Activated CD4-positive, alpha-beta memory T cell treated with anti-CD3 and anti-CD28 coated beads for 36 hours (primary cell): ENCODE measurements at regions not wholly inside any gene's neighbourhood (a gene's known extent, or its start where the extent isn't known, plus 50 kb on each side); places are given as distances from the start of the nearest gene placed in this dataset.

Experiments
- CTCF ChIA-PET: fragments of 350-600 bp; sonication (Branson Sonifier 250); formaldehyde crosslinking; loops from one replicate; lab custom pipeline; 2021; ENCODE audit warnings: antibody characterized with exemption, inconsistent platforms; lab: Charles Lee
- POLR2A ChIA-PET: fragments of 350-600 bp; sonication (Branson Sonifier 250); formaldehyde crosslinking; loops from one replicate; lab custom pipeline; 2021; ENCODE audit warnings: antibody characterized with exemption; lab: Charles Lee
- DNase-seq: peaks from one replicate; pipeline ENCODE4 v3.0.0-alpha.2; 2020
- H3K27ac Mint-ChIP-seq: one replicate; pipeline ENCODE4 v1.8.0; 2021; ENCODE audit warnings: mixed read lengths
- H3K27me3 Mint-ChIP-seq: one replicate; pipeline ENCODE4 v1.8.0; 2021; ENCODE audit warnings: mixed read lengths
- H3K36me3 Mint-ChIP-seq: one replicate; pipeline ENCODE4 v1.8.0; 2021; ENCODE audit warnings: mixed read lengths
- H3K4me1 Mint-ChIP-seq: one replicate; pipeline ENCODE4 v1.8.0; 2021; ENCODE audit warnings: low read depth, mixed read lengths
- H3K4me3 Mint-ChIP-seq: one replicate; pipeline ENCODE4 v1.8.0; 2021; ENCODE audit warnings: mild to moderate bottlenecking, mixed read lengths
- H3K9me3 Mint-ChIP-seq: one replicate; pipeline ENCODE4 v1.8.0; 2021; ENCODE audit warnings: mixed read lengths
- intact Hi-C: fragments of 100-400 bp; cut with micrococcal nuclease; formaldehyde crosslinking; loops from one replicate; pipeline ENCODE4 v1.15.1; 2023

- no peaks in the 10 kb centered on the region for H3K9me3 Mint-ChIP-seq
- no peak overlapping the region for H3K27ac Mint-ChIP-seq
- no peak overlapping the region for H3K4me3 Mint-ChIP-seq
- POLR2A ChIA-PET, result no interaction called here
- H3K36me3 Mint-ChIP-seq, result no peaks in the 10 kb centered on the region
- CTCF ChIA-PET, result no interaction called here
- no peaks in the 10 kb centered on the region for H3K4me1 Mint-ChIP-seq
- H3K27me3 Mint-ChIP-seq, result no peaks in the 10 kb centered on the region
- intact Hi-C loops, result no loop called here
- no peak for DNase-seq
Measured at GRCh38 chr1:244989813-244990212, 125.5 kb upstream of the HNRNPU start.

DNA sequence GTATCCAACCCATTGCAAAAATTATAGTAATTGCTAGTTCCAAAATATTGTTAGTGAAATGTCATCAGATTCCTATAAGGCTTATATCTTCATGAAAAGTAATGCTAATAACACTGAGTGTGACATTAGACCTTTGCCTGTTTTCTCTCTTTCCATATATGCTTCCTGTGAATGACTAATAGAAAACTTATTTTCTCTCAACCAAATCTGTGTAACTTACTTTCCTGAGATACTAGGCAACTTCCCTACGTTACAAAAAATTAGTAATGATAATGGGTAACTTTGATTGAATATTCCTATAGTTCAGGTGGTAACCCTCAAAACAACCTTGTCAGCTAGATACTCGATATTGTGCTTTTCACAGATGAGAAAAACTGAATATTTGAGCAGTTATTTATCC, 124.2 kb upstream of the HNRNPU start:
- ChIA-PET POLR2A (no interaction called here), CTCF (no interaction called here)
- Mint-ChIP-seq H3K4me3 (no peak overlapping the region), H3K4me1 (no peaks in the 10 kb centered on the region), H3K27ac (no peak overlapping the region), H3K27me3 (no peaks in the 10 kb centered on the region), H3K36me3 (no peaks in the 10 kb centered on the region), H3K9me3 (no peaks in the 10 kb centered on the region)
- intact Hi-C loops, result no loop called here
- no peak for DNase-seq

DNA sequence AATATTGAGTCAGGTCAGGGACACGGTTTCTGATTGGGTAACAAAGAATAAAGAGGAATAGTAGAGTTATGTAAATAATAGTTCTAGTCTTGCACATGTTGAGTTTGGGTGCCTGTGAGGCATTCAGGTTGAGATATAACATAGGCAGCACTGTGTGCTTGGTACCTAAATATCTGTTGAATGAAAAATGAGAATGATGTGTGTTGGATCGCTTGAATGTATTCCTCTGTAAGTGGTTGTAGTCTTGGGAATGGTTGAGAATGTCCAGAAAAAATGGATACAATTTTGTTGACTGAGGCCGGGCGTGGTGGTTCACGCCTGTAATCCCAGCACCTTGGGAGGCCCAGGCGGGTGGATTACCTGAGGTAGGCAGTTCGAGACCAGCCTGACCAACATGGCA, 116.3 kb upstream of the HNRNPU start:
- ChIA-PET POLR2A (no interaction called here), CTCF (no interaction called here)
- Mint-ChIP-seq H3K4me1 (no peaks in the 10 kb centered on the region), H3K4me3 (no peak overlapping the region), H3K36me3 (no peaks in the 10 kb centered on the region), H3K27me3 (no peaks in the 10 kb centered on the region), H3K9me3 (no peaks in the 10 kb centered on the region), H3K27ac (no peak overlapping the region)
- intact Hi-C loops, result no loop called here
- DNase-seq, result no peak

GRCh38 chr1:244974550-244974949, 110.2 kb upstream of the HNRNPU start:
- intact Hi-C loops, result loop anchor here (5.0 kb wide), 1 partner anchor 1593 kb away; the partner anchor contains the start of genes CNST and TFB2M
- H3K4me3 Mint-ChIP-seq, result no peak overlapping the region
- CTCF ChIA-PET, result interaction anchor here (1.7 to 2.4 kb wide), 2 partner anchors 68 to 179 kb away, joined by 4 to 9 read pairs; no protein-coding TSS in a partner anchor
- H3K4me1 Mint-ChIP-seq, result peaks cover 7% of the 10 kb centered on the region
- H3K36me3 Mint-ChIP-seq, result no peaks in the 10 kb centered on the region
- no peaks in the 10 kb centered on the region for H3K27me3 Mint-ChIP-seq
- POLR2A ChIA-PET, result no interaction called here
- DNase-seq, result no peak
- H3K9me3 Mint-ChIP-seq, result no peaks in the 10 kb centered on the region
- no peak overlapping the region for H3K27ac Mint-ChIP-seq

- CTCF ChIA-PET, result interaction anchor here (0.6 to 2.4 kb wide), 3 partner anchors 68 to 235 kb away, joined by 3 to 9 read pairs (median 4); no protein-coding TSS in a partner anchor
- Mint-ChIP-seq H3K27me3 (no peaks in the 10 kb centered on the region), H3K36me3 (no peaks in the 10 kb centered on the region), H3K9me3 (no peaks in the 10 kb centered on the region), H3K27ac (no peak overlapping the region), H3K4me1 (peaks cover 11% of the 10 kb centered on the region), H3K4me3 (no peak overlapping the region)
- intact Hi-C loops, result loop anchor here (5.0 kb wide), 1 partner anchor 1593 kb away; the partner anchor contains the start of genes CNST and TFB2M
- no peak for DNase-seq
- POLR2A ChIA-PET, result no interaction called here
Measured at GRCh38 chr1:244974106-244974505, 109.8 kb upstream of the HNRNPU start.

- ChIA-PET CTCF (interaction anchor here (0.8 to 1.7 kb wide), 6 partner anchors 71 to 170 kb away, joined by 4 to 9 read pairs (median 6); partner anchors contain the start of gene HNRNPU), POLR2A (interaction anchor here (0.6 to 4.5 kb wide), 6 partner anchors 12 to 1959 kb away, joined by 3 to 47 read pairs (median 4); partner anchors contain the start of genes COX20 and HNRNPU)
- peaks cover 18% of the 10 kb centered on the region for H3K4me1 Mint-ChIP-seq
- H3K27ac Mint-ChIP-seq, result peak overlapping the region; percentile 98
- H3K36me3 Mint-ChIP-seq, result no peaks in the 10 kb centered on the region
- no peaks in the 10 kb centered on the region for H3K9me3 Mint-ChIP-seq
- no peak for DNase-seq
- intact Hi-C loops, result loop anchor here (2.0 to 5.0 kb wide), 4 partner anchors 71 to 1717 kb away; partner anchors contain the start of genes ADSS2, CEP170, CNST and TFB2M
- no peaks in the 10 kb centered on the region for H3K27me3 Mint-ChIP-seq
- H3K4me3 Mint-ChIP-seq, result peak overlapping the region; percentile 89
Measured at GRCh38 chr1:244971552-244972216, 107.3 kb upstream of the HNRNPU start.

GRCh38 chr1:244970744-244971551, 106.6 kb upstream of the HNRNPU start:
- H3K36me3 Mint-ChIP-seq, result no peaks in the 10 kb centered on the region
- no peaks in the 10 kb centered on the region for H3K9me3 Mint-ChIP-seq
- ChIA-PET CTCF (interaction anchor here (0.8 to 1.7 kb wide), 5 partner anchors 72 to 137 kb away, joined by 4 to 9 read pairs (median 6); partner anchors contain the start of gene HNRNPU), POLR2A (interaction anchor here (0.6 to 4.5 kb wide), 5 partner anchors 107 to 1960 kb away, joined by 3 to 47 read pairs (median 4); partner anchors contain the start of genes COX20 and HNRNPU)
- peaks cover 18% of the 10 kb centered on the region for H3K4me1 Mint-ChIP-seq
- no peaks in the 10 kb centered on the region for H3K27me3 Mint-ChIP-seq
- intact Hi-C loops, result loop anchor here (1.0 to 5.0 kb wide), 10 partner anchors 53 to 1716 kb away; partner anchors contain the start of genes ADSS2, CATSPERE, CEP170 and CNST
- peak overlapping the region; percentile 89 for H3K4me3 Mint-ChIP-seq
- H3K27ac Mint-ChIP-seq, result peak overlapping the region; percentile 98
- DNase-seq, result peak; percentile 93

DNA sequence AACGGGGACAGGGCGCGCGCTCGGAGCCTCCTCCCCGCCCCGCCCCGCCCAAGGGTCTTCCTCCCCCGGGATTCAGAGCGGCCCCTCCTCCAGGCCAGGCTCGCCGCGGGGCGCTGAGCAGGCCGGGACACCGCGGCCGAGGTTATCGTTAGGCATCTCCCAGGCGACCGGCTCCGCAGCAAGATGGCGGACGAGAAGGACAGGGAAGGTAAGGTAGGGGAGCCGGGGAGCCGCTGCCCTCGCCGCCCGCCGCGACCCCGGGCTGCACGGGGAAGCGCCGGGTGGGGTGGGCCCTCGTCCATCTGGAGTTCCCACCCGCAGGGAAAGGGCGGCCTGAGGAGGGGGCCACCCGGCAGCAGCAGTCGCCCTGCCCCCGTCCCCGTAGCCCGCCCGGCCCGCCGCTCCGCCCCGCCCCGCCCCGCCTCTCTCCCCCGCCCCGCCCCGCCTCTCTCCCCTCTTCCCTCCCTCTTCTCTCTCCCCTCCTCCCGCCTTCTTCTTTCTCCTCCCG, 105.9 kb upstream of the HNRNPU start:
- POLR2A ChIA-PET, result interaction anchor here (1.2 to 4.5 kb wide), 3 partner anchors 107 to 135 kb away, joined by 4 to 47 read pairs (median 33); partner anchors contain the start of genes COX20 and HNRNPU
- H3K4me3 Mint-ChIP-seq, result peak overlapping the region; percentile 89
- no peaks in the 10 kb centered on the region for H3K9me3 Mint-ChIP-seq
- no peaks in the 10 kb centered on the region for H3K27me3 Mint-ChIP-seq
- no peak for DNase-seq
- intact Hi-C loops, result loop anchor here (1.0 to 5.0 kb wide), 10 partner anchors 52 to 1715 kb away; partner anchors contain the start of genes ADSS2, CATSPERE, CEP170 and CNST
- peaks cover 18% of the 10 kb centered on the region for H3K4me1 Mint-ChIP-seq
- peak overlapping the region; percentile 98 for H3K27ac Mint-ChIP-seq
- no peaks in the 10 kb centered on the region for H3K36me3 Mint-ChIP-seq
- CTCF ChIA-PET, result interaction anchor here (1.0 to 1.6 kb wide), 2 partner anchors 106 to 136 kb away, joined by 5 to 7 read pairs; partner anchors contain the start of gene HNRNPU

DNA sequence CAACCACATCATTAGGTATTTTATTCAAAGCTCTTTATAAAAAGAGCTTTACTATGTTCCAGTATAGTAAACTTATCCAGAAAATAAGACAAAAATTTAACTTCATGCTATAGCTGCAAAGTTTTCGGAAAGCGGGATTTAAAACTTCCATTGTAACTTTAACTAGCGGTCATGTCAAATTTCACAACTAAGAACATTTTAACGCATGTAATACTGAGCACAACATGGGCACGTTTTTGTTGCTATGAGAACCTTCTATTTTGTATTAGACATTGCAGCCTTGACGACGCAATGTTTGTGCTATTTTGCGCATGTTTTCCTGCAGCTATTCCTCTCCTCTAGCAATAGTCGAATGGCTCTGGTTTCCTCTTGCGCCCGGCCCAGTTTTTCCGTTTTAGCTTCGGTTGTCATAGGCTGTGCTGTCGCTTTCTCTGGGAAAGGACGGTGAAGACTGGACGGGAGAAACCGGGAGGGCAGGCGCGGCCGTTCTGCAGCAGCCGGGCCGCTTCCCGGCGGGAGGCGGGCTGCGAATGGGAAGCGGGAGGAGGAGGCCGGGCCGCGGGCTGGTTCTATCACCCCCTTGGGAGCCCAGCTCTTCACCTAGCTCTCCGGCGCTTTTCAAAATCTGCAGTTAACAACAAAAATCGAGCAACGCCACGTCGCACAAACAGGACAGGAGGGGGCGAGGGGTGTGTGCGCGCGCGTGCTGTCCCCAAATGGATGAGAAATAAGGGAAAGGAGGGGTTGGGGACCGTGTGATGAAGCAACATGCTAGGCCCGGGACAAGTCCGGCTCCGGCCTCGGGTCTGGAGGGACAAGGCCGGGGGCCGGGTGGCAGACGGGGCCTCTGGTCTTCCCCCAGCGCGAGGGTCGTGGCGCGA, 105.3 kb upstream of the HNRNPU start:
- DNase-seq, result peak; percentile 68
- Mint-ChIP-seq H3K27me3 (no peaks in the 10 kb centered on the region), H3K36me3 (no peaks in the 10 kb centered on the region), H3K4me3 (peak overlapping the region; percentile 89), H3K4me1 (peaks cover 18% of the 10 kb centered on the region), H3K9me3 (no peaks in the 10 kb centered on the region), H3K27ac (peak overlapping the region; percentile 98)
- CTCF ChIA-PET, result interaction anchor here (0.5 to 2.6 kb wide), 5 partner anchors 73 to 106 kb away, joined by 3 to 7 read pairs (median 4); no protein-coding TSS in a partner anchor
- intact Hi-C loops, result loop anchor here (1.0 to 5.0 kb wide), 10 partner anchors 51 to 1715 kb away; partner anchors contain the start of genes ADSS2, CATSPERE, CEP170 and CNST
- POLR2A ChIA-PET, result interaction anchor here (0.8 to 4.5 kb wide), 3 partner anchors 82 to 135 kb away, joined by 3 to 47 read pairs (median 33); partner anchors contain the start of genes COX20 and HNRNPU

DNA sequence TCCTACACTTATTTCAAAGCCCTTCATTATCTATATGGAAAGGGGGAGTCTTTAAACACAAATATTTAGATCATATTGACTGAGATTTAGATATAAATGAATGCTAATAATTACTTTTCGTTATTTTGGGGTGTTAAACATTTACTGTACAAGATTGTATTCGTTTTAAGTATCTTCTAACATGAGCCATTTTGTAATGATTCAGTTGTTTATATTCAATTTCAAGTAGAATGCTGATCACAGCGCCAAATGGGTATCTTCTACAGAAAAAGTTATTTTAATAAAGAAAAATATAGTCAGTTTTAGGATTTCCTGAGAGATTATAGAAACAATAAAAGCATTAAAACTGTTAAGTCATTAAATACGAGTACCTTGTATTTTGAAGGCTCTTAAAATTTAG, 104.5 kb upstream of the HNRNPU start:
- peaks cover 24% of the 10 kb centered on the region for H3K4me1 Mint-ChIP-seq
- no peaks in the 10 kb centered on the region for H3K36me3 Mint-ChIP-seq
- ChIA-PET CTCF (interaction anchor here (0.5 to 2.6 kb wide), 5 partner anchors 74 to 105 kb away, joined by 3 to 7 read pairs (median 4); no protein-coding TSS in a partner anchor), POLR2A (interaction anchor here (0.8 to 4.5 kb wide), 3 partner anchors 82 to 134 kb away, joined by 3 to 47 read pairs (median 33); partner anchors contain the start of genes COX20 and HNRNPU)
- intact Hi-C loops, result no loop called here
- no peak overlapping the region for H3K4me3 Mint-ChIP-seq
- no peaks in the 10 kb centered on the region for H3K27me3 Mint-ChIP-seq
- DNase-seq, result no peak
- H3K9me3 Mint-ChIP-seq, result no peaks in the 10 kb centered on the region
- peak overlapping the region; percentile 23 for H3K27ac Mint-ChIP-seq
